ENCODE measurements at regions not wholly inside any gene's neighbourhood (a gene's known extent, or its start where the extent isn't known, plus 50 kb on each side); places are given as distances from the start of the nearest gene placed in this dataset.

GRCh38 chr5:89698028-89698427 lies 711.5 kb downstream of the CETN3 start:
- TF ChIP-seq CTCF (IDR thresholded peaks at IDR 0.05) (no peak), POLR2A (IDR thresholded peaks at IDR 0.05) (no peak)
